HL-60 (cell line): ENCODE measurements at regions not wholly inside any gene's neighbourhood (a gene's known extent, or its start where the extent isn't known, plus 50 kb on each side); places are given as distances from the start of the nearest gene placed in this dataset.
"Not testable (repeated sequence)": the region's sequence is repeated elsewhere in the genome, so short reads cannot be mapped to it uniquely, and the experiment has no call there.

Source experiments
- DNase-seq, 2 experiments: peaks; one replicate each; pipeline ENCODE4 v3.0.0-alpha.2; 2010 to 2020; ENCODE audit warnings: low read depth in 1 of 2, low spot score in 1 of 2
- H3K27ac ChIP-seq: fragments of 250-450 bp; sonication (Bioruptor Pico); replicated peaks from 2 replicates; pipeline ENCODE4 v1.5.1; 2020; ENCODE audit warnings: mild to moderate bottlenecking, moderate library complexity
- H3K27me3 ChIP-seq: fragments of 250-450 bp; sonication (Bioruptor Pico); 2 replicates; pipeline ENCODE4 v1.5.1; 2021; ENCODE audit warnings: mild to moderate bottlenecking, moderate library complexity; ENCODE audit not compliant: insufficient read depth, poor library complexity, severe bottlenecking
- H3K4me3 ChIP-seq: replicated peaks from 2 replicates; pipeline ENCODE4 v1.5.1; 2011; ENCODE audit warnings: mild to moderate bottlenecking, control low read depth, low read length; ENCODE audit not compliant: insufficient read depth
- CTCF ChIP-seq: IDR thresholded peaks from one replicate; pipeline ENCODE4 v1.5.1; 2011; ENCODE audit warnings: low read length, control low read depth, inconsistent platforms; ENCODE audit not compliant: insufficient read depth
- GABPA ChIP-seq: IDR thresholded peaks from 2 replicates; pipeline ENCODE4 v1.6.1; 2012; ENCODE audit warnings: low read depth
- POLR2AphosphoS5 ChIP-seq: IDR thresholded peaks from 2 replicates; pipeline ENCODE4 v1.6.1; 2012; ENCODE audit warnings: low read depth
- REST ChIP-seq: IDR thresholded peaks from 2 replicates; pipeline ENCODE4 v1.6.1; 2012; ENCODE audit warnings: low read depth; ENCODE audit not compliant: insufficient replicate concordance
- SPI1 ChIP-seq: IDR thresholded peaks from 2 replicates; pipeline ENCODE4 v1.6.1; 2012; ENCODE audit warnings: low read depth, mild to moderate bottlenecking, borderline replicate concordance

- no peak overlapping the region for H3K27ac ChIP-seq
- DNase-seq = no peak
- H3K27me3 ChIP-seq = no peaks in the 10 kb centered on the region
- H3K4me3 ChIP-seq = no peak overlapping the region
- TF ChIP-seq CTCF (no peak), GABPA (no peak), SPI1 (no peak), REST (no peak), POLR2AphosphoS5 (no peak)
Observed at GRCh38 chrX:34341258-34341657, 209.1 kb upstream of the FAM47A start.

- no peak for TF ChIP-seq POLR2AphosphoS5
- no peak for TF ChIP-seq SPI1
- TF ChIP-seq CTCF = no peak
- no peak for TF ChIP-seq GABPA
- no peak for TF ChIP-seq REST
- no peaks in the 10 kb centered on the region for H3K27me3 ChIP-seq
- DNase-seq = no peak
- no peak overlapping the region for H3K4me3 ChIP-seq
- H3K27ac ChIP-seq = no peak overlapping the region
Observed at GRCh38 chrX:34338046-34338445, 205.9 kb upstream of the FAM47A start.

GRCh38 chrX:34335376-34335775 lies 203.3 kb upstream of the FAM47A start:
- H3K27me3 ChIP-seq, H3K4me3 ChIP-seq: not testable (repeated sequence)

GRCh38 chrX:34332334-34332733 lies 200.2 kb upstream of the FAM47A start:
- no peak overlapping the region for H3K4me3 ChIP-seq
- no peaks in the 10 kb centered on the region for H3K27me3 ChIP-seq
- TF ChIP-seq SPI1 (no peak), CTCF (no peak), POLR2AphosphoS5 (no peak), REST (no peak), GABPA (no peak)
- H3K27ac ChIP-seq = no peak overlapping the region
- no peak for DNase-seq

More at GRCh38 chrX:34335376-34335775, 203.3 kb upstream of the FAM47A start:
- not testable (repeated sequence) for DNase-seq, H3K27ac ChIP-seq
